GM18499 (cell line): ENCODE measurements at regions not wholly inside any gene's neighbourhood (a gene's known extent, or its start where the extent isn't known, plus 50 kb on each side); places are given as distances from the start of the nearest gene placed in this dataset.

ENCODE experiments used
- ATAC-seq: cut with Tn5 transposase; IDR thresholded peaks from one replicate; pipeline ENCODE4 v1.9.1; 2021; ENCODE audit warnings: moderate number of reproducible peaks; ENCODE audit not compliant: insufficient read depth, unreplicated experiment

DNA sequence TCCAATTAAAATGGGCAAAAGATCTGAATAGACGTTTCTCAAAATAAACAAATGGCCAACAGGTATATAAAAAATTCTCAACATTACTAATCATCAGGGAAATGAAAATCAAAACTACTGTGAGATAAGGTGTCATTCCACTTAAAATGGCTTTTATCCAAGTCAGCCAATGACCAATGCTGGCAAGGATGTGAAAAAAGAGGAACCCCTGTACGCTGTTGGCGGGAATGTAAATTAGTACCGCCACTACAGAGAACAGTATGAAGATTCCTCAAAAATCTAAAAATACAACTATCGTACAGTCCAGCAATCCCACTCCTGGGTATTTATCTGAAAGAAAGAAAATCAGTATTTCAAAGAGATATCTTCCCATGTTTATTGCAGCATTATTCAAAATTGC, 176.9 kb upstream of the STT3B start:
- ATAC-seq: no peak

DNA sequence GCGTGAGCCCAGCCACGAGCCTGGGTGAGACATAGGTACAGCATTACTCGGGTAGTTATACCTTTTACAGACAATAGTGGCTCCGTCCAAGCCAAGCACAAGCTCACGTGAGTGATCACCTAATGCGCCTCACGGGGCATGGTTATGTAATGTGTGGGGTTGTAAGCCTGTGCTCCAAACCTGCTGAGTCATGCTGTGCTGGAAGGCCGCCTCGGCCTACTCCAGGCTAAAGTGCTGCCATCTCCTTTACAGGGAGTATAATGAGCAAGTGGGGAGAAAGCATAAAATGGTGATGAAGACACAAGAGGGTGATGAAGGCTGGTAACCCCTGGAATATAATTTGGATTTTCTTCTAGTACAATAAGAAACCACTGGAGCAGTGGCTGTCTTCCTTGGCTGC, 175.8 kb upstream of the STT3B start:
- ATAC-seq: no peak

DNA sequence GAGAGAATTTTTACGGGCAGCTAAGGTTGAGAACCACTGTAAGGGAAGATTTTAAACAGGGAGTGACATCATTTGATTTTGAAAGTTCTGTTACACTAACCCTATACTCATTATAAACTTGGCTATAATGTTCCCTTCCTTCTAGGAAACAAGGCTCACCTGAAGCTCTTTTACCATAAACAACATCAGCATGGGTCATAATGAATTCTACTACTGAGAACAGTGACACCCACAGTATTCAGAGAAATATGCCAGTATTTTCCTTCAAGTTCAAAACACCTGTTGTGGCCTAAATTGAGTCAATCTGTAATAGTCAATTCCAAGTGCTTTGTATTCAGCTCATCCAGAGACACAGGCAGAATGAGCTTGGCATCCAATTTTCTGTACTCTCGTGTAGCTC, 175.3 kb upstream of the STT3B start:
- ATAC-seq: no peak

DNA sequence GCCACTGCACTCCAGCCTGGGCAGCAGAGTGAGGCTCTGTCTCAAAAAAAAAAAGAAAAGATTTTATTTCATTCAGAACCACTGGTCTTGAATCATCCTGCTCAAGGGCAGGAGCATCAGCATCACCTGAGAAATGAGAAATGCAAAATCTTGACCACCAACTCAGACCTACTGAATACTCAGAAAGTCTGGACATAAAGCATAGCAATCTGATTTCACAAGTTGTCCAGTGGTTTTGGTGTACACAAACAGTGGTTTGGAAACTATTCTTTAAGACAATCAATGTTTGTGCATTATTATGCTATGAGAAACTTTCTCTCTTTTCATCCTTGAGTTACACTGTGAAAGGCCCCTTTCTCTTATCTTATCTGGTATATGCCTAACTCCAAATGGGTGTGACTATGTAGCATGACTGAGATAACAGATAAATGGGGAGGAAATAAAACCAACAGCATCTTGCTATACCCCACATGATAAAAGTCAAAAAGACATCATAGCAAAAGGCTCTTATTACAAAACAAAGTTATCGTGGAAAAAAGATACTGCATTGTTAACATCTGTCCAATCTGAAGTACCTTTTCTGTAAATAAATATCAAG, 174.2 kb upstream of the STT3B start:
- no peak for ATAC-seq

DNA sequence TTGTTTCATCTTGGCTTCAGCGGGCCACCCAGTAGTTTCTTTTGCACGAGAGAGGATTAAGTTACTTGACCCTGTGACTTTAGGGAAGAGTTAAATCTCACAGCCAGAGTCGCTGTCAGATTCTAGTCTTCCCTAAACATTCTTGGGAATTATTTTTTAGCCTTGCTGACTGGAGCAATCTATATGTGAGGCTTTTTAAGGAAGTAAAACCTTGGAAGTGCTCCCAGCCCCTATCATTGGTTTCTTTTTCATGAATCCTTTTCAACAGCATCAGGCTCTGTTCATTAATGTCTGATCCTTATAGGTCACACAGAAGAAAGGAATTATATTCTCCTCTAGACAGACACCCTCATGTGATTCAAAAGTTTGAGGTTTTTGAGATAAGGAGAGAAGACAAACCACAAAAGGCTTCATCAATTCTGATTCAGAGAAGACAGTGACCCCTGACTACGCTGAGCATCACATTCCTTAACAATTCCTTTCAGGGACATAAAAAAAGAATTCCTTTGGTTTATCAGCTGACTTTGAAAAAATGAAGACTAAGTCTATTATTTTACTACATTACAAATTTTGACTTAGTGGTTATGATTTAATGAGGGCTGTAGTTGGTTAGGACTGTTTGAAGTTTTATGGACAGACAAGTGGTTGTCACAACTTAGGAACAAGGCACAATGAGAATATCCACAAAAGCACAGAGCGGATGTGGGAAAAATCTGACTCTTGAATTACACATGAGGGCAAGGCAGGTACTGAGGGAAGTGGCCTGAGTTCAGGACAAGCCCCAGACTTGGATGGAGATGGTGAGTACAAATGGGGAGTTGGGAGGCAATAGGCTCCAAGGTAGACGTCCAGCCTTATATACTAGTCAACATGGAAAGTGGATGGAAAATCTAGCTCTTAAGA, 171.1 kb upstream of the STT3B start:
- no peak for ATAC-seq

DNA sequence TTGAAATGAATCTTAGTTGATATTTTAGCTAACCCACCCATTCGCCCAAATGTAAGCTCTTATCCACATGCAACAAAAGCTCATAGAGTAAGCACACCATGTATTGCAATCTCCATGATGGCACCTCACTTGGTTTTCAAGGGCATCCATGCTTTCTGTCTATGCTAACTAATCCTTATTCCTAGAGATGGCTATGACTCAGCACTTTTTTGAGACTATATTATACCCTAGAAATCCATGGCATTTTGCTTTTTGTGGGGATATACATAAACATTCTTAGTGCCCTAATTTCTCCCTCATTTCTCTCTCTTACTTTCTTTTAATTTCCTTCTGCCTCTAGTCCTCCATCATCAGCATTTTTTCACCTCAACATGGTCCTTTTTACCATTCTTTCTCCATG, 168.5 kb upstream of the STT3B start:
- no peak for ATAC-seq

DNA sequence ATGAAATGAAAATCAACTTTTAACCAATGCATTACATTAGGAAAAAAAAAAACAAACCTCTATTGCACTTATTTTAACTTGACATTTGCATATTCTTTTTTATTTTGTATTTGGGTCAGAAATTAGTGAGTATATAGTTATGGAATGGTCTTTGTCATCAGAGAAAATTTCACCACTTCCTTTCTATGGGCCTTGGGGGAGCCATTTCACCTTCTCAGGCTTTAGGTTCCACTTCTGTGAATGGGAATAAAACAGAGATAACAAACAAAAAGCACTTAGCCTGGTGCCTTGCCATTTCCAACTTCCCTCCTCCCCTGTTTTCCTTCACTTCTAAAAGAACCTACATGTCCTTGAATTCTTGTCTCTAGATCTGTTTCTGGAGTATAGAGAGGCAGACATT, 168.0 kb upstream of the STT3B start:
- ATAC-seq: no peak

DNA sequence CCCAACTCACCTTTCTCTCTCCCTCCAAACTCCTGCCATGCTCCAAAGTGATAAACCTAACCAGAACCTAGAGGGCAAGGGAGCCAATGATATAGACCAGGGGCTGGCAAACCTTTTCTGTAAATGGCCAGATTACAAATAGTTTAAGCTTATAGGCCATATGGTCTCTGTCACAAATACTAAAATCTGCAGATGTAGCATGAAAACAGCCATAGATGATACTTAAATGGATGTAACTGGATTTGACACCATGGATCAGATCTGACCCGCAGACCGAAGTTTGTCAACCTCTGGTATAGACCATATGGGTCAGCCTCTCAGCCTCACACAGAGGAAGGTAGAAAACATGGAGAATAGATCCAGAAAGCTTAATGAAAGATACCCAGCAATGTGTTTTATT, 165.2 kb upstream of the STT3B start:
- ATAC-seq: no peak

DNA sequence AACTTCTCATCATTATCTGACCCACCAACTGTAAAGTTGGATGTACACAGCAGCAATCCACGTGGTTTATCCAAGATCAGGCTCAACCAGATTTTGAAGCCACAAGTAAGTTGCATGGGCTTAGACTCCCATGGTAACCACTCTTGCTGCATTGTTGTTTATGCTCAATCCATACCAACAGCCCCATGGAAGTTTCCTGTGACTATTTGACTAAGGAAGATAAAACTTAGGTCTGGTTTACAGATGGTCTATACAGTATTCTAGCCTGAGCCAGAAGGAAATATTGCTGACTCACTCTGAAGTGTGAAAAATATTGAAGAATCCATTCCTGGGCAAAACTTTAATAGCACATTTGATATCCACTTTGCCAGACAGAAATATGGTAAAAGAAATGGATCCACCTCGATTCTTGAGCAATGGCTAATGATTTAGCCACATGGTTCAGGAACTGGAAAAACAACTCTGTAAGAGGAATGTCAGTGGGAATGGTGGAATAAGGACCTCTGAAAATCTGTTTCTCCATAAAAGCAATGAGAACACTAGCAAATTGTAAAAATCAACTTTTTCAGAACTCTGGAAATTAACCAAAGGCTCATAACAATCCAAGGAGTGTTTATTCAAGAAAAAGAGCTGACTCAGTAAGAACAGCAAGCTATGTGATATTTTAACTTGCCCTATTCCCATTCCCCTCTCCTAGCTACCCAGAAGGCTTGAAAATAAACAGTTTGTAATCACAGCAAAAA, 162.9 kb upstream of the STT3B start:
- ATAC-seq: no peak

DNA sequence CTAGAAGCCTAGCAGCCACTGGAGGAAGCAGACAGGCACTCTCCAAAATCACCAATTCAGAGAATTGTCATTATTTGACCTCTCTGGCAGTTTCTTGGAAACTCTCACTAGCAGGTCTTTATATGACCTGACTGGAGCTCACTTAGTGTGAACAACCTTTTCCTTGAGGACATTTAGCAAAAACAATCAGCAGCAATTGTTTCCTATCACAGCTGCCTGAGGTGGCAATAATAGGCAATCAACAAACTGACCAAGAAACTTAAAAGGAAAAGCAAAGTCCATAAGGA, 162.4 kb upstream of the STT3B start:
- no peak for ATAC-seq

DNA sequence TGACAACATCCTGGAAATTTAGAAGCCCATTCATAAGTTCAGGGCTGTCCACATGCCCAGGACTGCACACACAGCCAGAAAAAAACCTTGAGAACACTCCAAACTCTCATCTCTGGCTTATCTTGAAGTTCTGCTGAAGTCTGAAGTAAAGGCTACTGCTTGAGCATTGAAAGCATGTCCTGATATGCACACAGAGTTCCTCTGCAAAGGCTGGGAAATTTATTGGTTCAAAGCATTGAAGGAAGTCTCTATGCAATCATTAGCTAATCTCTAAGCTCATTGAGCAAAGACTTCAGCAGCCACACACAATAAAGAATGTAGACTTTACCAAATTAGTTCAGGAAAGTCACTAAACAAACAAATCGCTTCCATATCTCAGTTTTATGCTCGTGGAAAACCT, 162.0 kb upstream of the STT3B start:
- ATAC-seq: no peak

DNA sequence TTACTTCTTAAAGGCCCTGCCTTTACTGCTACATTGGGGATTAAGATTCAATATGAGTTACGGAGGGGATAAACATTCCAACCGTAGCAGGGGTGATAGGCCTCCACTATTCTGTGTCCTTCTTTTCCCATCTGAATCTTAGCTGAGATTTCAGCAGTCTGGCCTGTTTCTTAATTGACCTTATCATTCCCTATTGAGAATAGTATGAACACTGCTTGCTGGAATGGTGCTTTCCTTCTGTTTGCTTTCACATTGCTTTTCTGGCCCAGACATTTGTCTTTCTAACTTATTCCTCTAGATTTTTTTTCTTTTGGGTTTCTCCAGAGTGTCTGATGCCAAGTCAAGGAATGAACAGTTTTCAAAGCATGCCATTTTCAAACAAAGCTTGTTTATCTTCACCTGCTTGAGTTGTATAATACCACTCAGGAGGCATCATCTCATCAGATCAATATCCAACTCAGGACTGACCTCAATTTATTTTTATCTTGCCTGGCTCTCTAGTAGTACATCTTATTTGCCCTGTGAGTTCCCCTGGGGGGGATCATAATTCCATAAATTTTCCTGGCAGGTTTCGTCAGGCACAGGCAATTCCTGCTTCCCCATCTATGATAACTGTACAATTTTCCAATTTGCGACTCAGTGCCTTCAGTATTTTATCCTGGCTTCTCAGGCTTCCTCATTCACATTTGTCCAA, 161.1 kb upstream of the STT3B start:
- no peak for ATAC-seq

DNA sequence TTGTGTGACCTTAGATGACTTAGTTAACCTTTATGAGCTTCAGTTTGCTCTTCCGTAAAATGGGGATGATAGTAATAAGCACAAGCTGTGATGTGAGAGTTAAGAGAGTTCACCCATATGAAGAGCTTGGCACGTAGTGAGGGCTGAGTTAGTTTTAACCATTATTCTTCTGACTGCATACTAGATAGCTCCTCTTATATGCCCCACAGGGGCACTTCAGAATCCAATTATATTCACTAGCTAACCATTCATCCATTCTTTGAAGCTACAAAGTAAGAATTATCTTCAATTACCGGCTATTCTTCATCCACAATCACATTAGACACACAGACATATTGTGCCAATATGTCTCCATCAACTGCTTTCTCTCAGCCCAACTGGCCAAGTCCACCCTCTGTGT, 159.0 kb upstream of the STT3B start:
- no peak for ATAC-seq

DNA sequence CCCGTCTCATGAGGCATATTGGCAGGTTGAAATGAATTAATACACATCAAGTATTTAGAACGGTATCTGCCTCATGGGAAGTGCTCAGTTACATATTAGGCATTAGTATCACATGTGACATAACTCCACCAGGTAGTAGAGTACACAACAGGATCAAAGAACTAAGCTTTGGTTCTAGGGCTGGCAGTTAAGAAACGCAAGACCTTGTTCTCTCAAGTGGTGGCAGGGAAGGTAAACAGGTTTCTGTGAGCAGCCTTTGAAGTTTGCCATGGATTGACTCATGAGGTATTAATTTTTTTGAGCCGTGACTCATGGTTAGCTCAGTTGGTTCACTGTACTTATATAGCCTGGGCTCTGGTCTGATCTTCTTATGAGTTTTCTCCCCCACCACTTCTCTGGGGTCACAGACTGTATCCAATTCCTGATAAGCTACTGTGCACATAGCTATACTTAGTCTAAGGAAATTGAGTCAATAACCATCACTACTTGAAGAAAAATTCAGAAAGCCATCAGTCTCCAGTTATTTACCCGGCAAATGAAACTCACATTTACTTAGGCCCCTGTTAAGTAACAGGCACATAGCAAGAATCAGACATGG, 155.6 kb upstream of the STT3B start:
- ATAC-seq: no peak

DNA sequence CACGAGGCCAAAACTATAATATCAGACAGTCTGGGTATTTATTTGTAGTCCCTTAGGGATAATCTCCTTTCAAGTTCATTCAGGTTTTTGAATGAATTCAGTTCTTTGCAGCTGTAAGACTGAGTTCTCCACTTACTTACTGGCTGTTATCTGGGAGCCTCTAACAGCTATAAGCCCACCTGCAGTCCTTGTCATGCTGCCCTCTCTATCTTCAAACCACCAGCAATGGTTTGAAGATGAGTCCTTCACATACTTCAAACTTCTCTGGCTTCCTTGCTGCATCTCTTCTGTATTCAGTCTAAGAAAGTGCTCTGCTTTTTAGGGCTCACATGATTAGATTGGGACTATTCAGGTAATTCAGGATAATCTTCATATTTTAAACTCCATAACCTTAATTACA, 154.5 kb upstream of the STT3B start:
- ATAC-seq: no peak

DNA sequence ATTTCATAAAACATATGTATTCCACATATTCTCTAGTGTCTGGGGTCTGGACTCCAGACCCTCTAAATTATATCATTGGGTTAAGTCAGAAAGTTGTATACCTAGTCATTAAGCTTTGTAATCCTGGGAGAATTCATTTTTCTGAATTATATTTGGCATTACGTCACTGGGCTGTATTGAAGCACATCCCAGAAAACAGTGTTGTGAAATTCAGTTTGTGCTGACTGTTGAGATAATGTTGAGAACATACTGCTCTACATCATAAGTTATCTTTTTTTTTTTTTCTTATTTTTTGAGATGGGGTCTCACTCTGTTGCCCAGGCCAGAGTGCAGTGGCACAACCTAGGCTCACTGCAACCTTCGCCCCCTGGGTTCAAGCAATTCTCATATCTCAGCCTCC, 153.1 kb upstream of the STT3B start:
- ATAC-seq: no peak

DNA sequence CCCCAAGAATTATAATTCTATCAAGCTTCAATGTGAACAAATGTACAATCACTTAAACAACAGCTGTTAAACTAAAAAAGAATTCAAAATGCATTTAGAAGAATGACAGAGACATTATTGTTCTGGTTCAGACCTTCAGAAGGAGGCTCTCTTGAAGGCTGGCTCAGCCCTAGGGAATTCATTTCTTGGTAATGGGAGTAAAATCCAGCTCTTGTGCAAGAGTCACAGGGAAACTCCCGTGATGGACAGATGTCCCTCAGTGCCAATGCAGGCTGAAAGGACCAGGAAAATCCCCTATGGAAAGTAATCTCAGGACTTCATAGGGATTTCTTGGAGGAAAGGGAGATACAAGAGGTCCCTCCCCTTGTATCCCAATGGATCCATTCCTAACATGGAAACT, 149.9 kb upstream of the STT3B start:
- ATAC-seq: no peak

DNA sequence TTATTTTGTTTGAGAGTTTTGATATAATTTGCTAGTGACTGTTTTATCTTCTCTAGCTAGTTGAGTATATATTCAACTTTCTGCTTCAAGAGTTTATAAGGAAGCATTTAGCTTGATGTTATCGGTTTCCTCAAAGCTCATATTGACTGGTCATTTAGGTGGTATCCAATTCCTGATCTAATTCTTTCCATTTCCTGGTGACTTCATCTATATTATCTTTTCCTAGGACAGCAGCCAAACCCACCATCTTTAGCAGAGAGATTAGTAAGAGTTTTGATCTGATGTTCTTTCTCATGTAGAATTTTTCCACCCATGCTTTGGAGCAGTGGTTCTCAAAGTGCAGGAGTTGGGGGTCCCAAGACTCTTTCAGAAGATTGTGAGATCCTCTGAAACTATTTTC, 148.6 kb upstream of the STT3B start:
- ATAC-seq: no peak

DNA sequence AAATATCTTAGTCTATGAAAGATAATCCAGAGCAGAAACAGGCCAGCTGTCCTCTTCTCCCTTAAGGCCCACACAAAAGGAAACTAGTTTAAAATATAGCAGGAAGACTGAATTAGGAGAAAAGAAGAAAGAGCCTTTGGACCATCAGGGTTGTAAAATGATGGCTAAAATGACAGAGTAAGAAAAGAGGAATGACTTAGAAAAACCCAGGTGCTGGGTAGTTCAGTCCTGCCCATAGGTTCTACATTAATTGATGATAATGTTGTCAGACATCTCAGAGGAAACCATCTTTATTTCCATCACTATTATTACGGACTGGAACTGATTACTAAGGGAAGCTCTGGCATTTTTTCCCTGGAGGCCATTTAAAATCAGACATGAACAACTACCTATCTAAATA, 142.8 kb upstream of the STT3B start:
- no peak for ATAC-seq

DNA sequence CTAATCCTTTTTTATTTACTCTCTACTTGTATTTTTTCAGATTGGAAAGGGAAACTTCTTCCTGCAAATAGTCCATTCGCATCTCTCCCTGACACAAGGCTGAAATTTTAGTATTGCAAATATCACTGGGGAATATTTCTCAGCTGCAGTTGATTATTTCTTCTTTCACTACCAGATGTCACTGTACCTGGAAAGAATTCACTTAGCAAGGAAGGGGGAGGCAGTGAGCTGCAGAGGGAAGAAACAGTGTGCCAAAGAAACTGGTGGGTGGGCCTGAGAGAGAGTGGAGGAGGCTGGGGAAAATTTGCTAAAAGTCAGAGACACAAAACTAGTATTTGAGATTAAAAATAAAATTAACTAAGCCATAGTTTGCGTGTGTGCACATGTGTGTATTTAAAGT, 142.3 kb upstream of the STT3B start:
- no peak for ATAC-seq

DNA sequence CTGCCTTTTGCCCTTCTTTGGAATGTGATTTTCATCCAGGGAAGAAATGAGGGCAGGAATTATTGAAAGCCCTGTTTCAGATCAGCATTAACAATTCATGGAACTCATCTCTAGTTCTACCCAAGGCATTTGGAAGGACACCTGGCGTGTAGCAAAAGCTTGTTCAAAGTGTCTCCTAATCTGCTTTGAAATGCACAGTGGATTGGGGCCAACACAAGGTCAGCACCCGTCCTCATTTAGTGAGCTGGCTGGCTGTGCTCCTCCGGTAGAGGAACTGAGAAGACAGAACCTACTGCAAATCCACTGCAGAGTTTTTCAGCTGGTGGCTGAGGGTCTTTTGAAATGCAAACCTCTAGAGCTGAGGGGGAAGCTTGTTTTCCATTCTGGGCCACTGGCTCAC, 141.6 kb upstream of the STT3B start:
- no peak for ATAC-seq
